Kidney epithelial cell (primary cell): ENCODE measurements at regions not wholly inside any gene's neighbourhood (a gene's known extent, or its start where the extent isn't known, plus 50 kb on each side); places are given as distances from the start of the nearest gene placed in this dataset.

Source experiments
- DNase-seq: peaks from one replicate; pipeline ENCODE4 v3.0.0-alpha.2; 2010; ENCODE audit warnings: low read depth
- H3K27me3 ChIP-seq: 2 replicates; pipeline ENCODE4 v1.6.0; 2011; ENCODE audit warnings: low read length; ENCODE audit not compliant: control insufficient read depth, insufficient read depth
- H3K36me3 ChIP-seq: 2 replicates; pipeline ENCODE4 v1.5.1; 2011; ENCODE audit warnings: low read length; ENCODE audit not compliant: control insufficient read depth, insufficient read depth
- H3K4me3 ChIP-seq: 2 replicates; pipeline ENCODE4 v1.5.1; 2011; ENCODE audit warnings: low read depth, mild to moderate bottlenecking, control low read depth, low read length
- CTCF ChIP-seq: IDR thresholded peaks from 2 replicates; pipeline ENCODE4 v1.5.1; 2011; ENCODE audit warnings: mild to moderate bottlenecking, moderate library complexity, low read length, control low read depth, inconsistent platforms; ENCODE audit not compliant: insufficient read depth, poor library complexity, severe bottlenecking

- no peak overlapping the region for H3K4me3 ChIP-seq
- no peak for TF ChIP-seq CTCF
- H3K36me3 ChIP-seq, result no peaks in the 10 kb centered on the region
- DNase-seq, result no peak
- no peaks in the 10 kb centered on the region for H3K27me3 ChIP-seq
These were observed 665.7 kb downstream of the BRINP3 start for GRCh38 chr1:189811960-189812359.

- no peak for DNase-seq
- no peak for TF ChIP-seq CTCF
- no peak overlapping the region for H3K4me3 ChIP-seq
These were observed 661.1 kb downstream of the BRINP3 start for GRCh38 chr1:189816558-189816957.

GRCh38 chr1:189819751-189820150 is 657.9 kb downstream of the BRINP3 start:
- Histone ChIP-seq H3K36me3 (no peaks in the 10 kb centered on the region), H3K4me3 (no peak overlapping the region), H3K27me3 (no peaks in the 10 kb centered on the region)
- no peak for TF ChIP-seq CTCF
- no peak for DNase-seq

More at GRCh38 chr1:189816558-189816957, 661.1 kb downstream of the BRINP3 start:
- Histone ChIP-seq H3K36me3 (no peaks in the 10 kb centered on the region), H3K27me3 (no peaks in the 10 kb centered on the region)

GRCh38 chr1:189821833-189822232 is 655.8 kb downstream of the BRINP3 start:
- no peaks in the 10 kb centered on the region for H3K36me3 ChIP-seq
- H3K27me3 ChIP-seq, result no peaks in the 10 kb centered on the region
- H3K4me3 ChIP-seq, result no peak overlapping the region
- DNase-seq, result no peak
- TF ChIP-seq CTCF, result no peak

GRCh38 chr1:189834813-189835212 is 642.9 kb downstream of the BRINP3 start:
- no peak for DNase-seq
- H3K4me3 ChIP-seq, result no peak overlapping the region
- H3K36me3 ChIP-seq, result no peaks in the 10 kb centered on the region
- no peaks in the 10 kb centered on the region for H3K27me3 ChIP-seq
- no peak for TF ChIP-seq CTCF

- Histone ChIP-seq H3K27me3 (no peaks in the 10 kb centered on the region), H3K36me3 (no peaks in the 10 kb centered on the region), H3K4me3 (no peak overlapping the region)
- TF ChIP-seq CTCF, result no peak
- no peak for DNase-seq
These were observed 630.1 kb downstream of the BRINP3 start for GRCh38 chr1:189847613-189848012.
